HG03571 (cell line): ENCODE measurements at regions not wholly inside any gene's neighbourhood (a gene's known extent, or its start where the extent isn't known, plus 50 kb on each side); places are given as distances from the start of the nearest gene placed in this dataset.
"Not testable (repeated sequence)": the region's sequence is repeated elsewhere in the genome, so short reads cannot be mapped to it uniquely, and the experiment has no call there.

Source experiments
- ATAC-seq: cut with Tn5 transposase; IDR thresholded peaks from one replicate; pipeline ENCODE4 v1.9.1; 2021; ENCODE audit not compliant: unreplicated experiment

GRCh38 chr10:4186849-4187540 is 402.0 kb upstream of the KLF6 start:
- no peak for ATAC-seq

GRCh38 chr10:4183761-4184261 is 398.8 kb upstream of the KLF6 start:
- no peak for ATAC-seq

- ATAC-seq: no peak
Observed at GRCh38 chr10:4181621-4182049, 396.6 kb upstream of the KLF6 start.

- no peak for ATAC-seq
Observed at GRCh38 chr10:4181081-4181480, 396.1 kb upstream of the KLF6 start.

- no peak for ATAC-seq
Observed at GRCh38 chr10:4177791-4178190, 392.8 kb upstream of the KLF6 start.

- no peak for ATAC-seq
Observed at GRCh38 chr10:4176500-4177281, 391.7 kb upstream of the KLF6 start.

GRCh38 chr10:4174197-4174596 is 389.2 kb upstream of the KLF6 start:
- ATAC-seq: no peak

- ATAC-seq: no peak
Observed at GRCh38 chr10:4170633-4171314, 385.8 kb upstream of the KLF6 start.

- no peak for ATAC-seq
Observed at GRCh38 chr10:4170181-4170580, 385.2 kb upstream of the KLF6 start.

- ATAC-seq: no peak
Observed at GRCh38 chr10:4169448-4169847, 384.4 kb upstream of the KLF6 start.

- ATAC-seq: no peak
Observed at GRCh38 chr10:4167216-4167615, 382.2 kb upstream of the KLF6 start.

- ATAC-seq: no peak
Observed at GRCh38 chr10:4162571-4163286, 377.7 kb upstream of the KLF6 start.

GRCh38 chr10:4159173-4159572 is 374.2 kb upstream of the KLF6 start:
- ATAC-seq: no peak

- ATAC-seq: no peak
Observed at GRCh38 chr10:4154191-4154715, 369.2 kb upstream of the KLF6 start.

- ATAC-seq: no peak
Observed at GRCh38 chr10:4151466-4151865, 366.5 kb upstream of the KLF6 start.

- no peak for ATAC-seq
Observed at GRCh38 chr10:4150676-4151075, 365.7 kb upstream of the KLF6 start.

- not testable (repeated sequence) for ATAC-seq
Observed at GRCh38 chr10:4149460-4149859, 364.5 kb upstream of the KLF6 start.

GRCh38 chr10:4147245-4147644 is 362.2 kb upstream of the KLF6 start:
- ATAC-seq: no peak

GRCh38 chr10:4144817-4145216 is 359.8 kb upstream of the KLF6 start:
- no peak for ATAC-seq

- no peak for ATAC-seq
Observed at GRCh38 chr10:4141471-4141870, 356.5 kb upstream of the KLF6 start.
